ENCODE measurements at regions not wholly inside any gene's neighbourhood (a gene's known extent, or its start where the extent isn't known, plus 50 kb on each side); places are given as distances from the start of the nearest gene placed in this dataset.

GRCh38 chr22:44596396-44597125, 98.5 kb upstream of the RTL6 start:
- in situ Hi-C loops (cut with MboI; ENCODE audit: low sequenced_read_pairs): no loop called here

- in situ Hi-C loops (cut with MboI; ENCODE audit: low sequenced_read_pairs): no loop called here
Measured at GRCh38 chr22:44595841-44596341, 97.9 kb upstream of the RTL6 start.

GRCh38 chr22:44594951-44595350, 96.9 kb upstream of the RTL6 start:
- in situ Hi-C loops (cut with MboI; ENCODE audit: low sequenced_read_pairs): no loop called here

- in situ Hi-C loops (cut with MboI; ENCODE audit: low sequenced_read_pairs): no loop called here
Measured at GRCh38 chr22:44592824-44593148, 94.8 kb upstream of the RTL6 start.

- in situ Hi-C loops (cut with MboI; ENCODE audit: low sequenced_read_pairs): no loop called here
Measured at GRCh38 chr22:44592126-44592823, 94.2 kb upstream of the RTL6 start.

GRCh38 chr22:44591146-44591790, 93.2 kb upstream of the RTL6 start:
- in situ Hi-C loops (cut with MboI; ENCODE audit: low sequenced_read_pairs): no loop called here

- in situ Hi-C loops (cut with MboI; ENCODE audit: low sequenced_read_pairs): no loop called here
Measured at GRCh38 chr22:44590291-44590690, 92.3 kb upstream of the RTL6 start.

GRCh38 chr22:44589831-44590230, 91.8 kb upstream of the RTL6 start:
- in situ Hi-C loops (cut with MboI; ENCODE audit: low sequenced_read_pairs): no loop called here

- in situ Hi-C loops (cut with MboI; ENCODE audit: low sequenced_read_pairs): no loop called here
Measured at GRCh38 chr22:44588348-44588747, 90.3 kb upstream of the RTL6 start.

- in situ Hi-C loops (cut with MboI; ENCODE audit: low sequenced_read_pairs): no loop called here
Measured at GRCh38 chr22:44587737-44588310, 89.8 kb upstream of the RTL6 start.

- in situ Hi-C loops (cut with MboI; ENCODE audit: low sequenced_read_pairs): no loop called here
Measured at GRCh38 chr22:44586999-44587736, 89.1 kb upstream of the RTL6 start.

GRCh38 chr22:44586351-44586990, 88.4 kb upstream of the RTL6 start:
- in situ Hi-C loops (cut with MboI; ENCODE audit: low sequenced_read_pairs): no loop called here

- in situ Hi-C loops (cut with MboI; ENCODE audit: low sequenced_read_pairs): no loop called here
Measured at GRCh38 chr22:44585559-44586350, 87.7 kb upstream of the RTL6 start.

GRCh38 chr22:44584256-44584902, 86.3 kb upstream of the RTL6 start:
- in situ Hi-C loops (cut with MboI; ENCODE audit: low sequenced_read_pairs): no loop called here

GRCh38 chr22:44583854-44584253, 85.8 kb upstream of the RTL6 start:
- in situ Hi-C loops (cut with MboI; ENCODE audit: low sequenced_read_pairs): no loop called here

GRCh38 chr22:44583061-44583760, 85.2 kb upstream of the RTL6 start:
- in situ Hi-C loops (cut with MboI; ENCODE audit: low sequenced_read_pairs): no loop called here

- in situ Hi-C loops (cut with MboI; ENCODE audit: low sequenced_read_pairs): no loop called here
Measured at GRCh38 chr22:44582016-44582415, 84.0 kb upstream of the RTL6 start.

- in situ Hi-C loops (cut with MboI; ENCODE audit: low sequenced_read_pairs): no loop called here
Measured at GRCh38 chr22:44581096-44581435, 83.0 kb upstream of the RTL6 start.
